Chondrocyte (in vitro differentiated cells): ENCODE measurements at regions not wholly inside any gene's neighbourhood (a gene's known extent, or its start where the extent isn't known, plus 50 kb on each side); places are given as distances from the start of the nearest gene placed in this dataset.

Source experiments
- DNase-seq: peaks from one replicate; pipeline ENCODE4 v3.0.0; 2021; ENCODE audit warnings: mixed read lengths, low spot score
- H3K27ac Mint-ChIP-seq: one replicate; pipeline ENCODE4 v1.8.0; 2021; ENCODE audit warnings: mild to moderate bottlenecking, moderate library complexity, mixed read lengths; ENCODE audit not compliant: unreplicated experiment
- H3K27me3 Mint-ChIP-seq: 2 replicates; pipeline ENCODE4 v1.8.0; 2021; ENCODE audit warnings: low read depth, mixed read lengths
- H3K36me3 Mint-ChIP-seq: 2 replicates; pipeline ENCODE4 v1.8.0; 2021; ENCODE audit warnings: low read depth, mixed read lengths
- H3K4me1 Mint-ChIP-seq: 2 replicates; pipeline ENCODE4 v1.8.0; 2021; ENCODE audit warnings: low read depth, mild to moderate bottlenecking, mixed read lengths
- H3K4me3 Mint-ChIP-seq: one replicate; pipeline ENCODE4 v1.8.0; 2021; ENCODE audit warnings: mild to moderate bottlenecking, moderate library complexity, mixed read lengths; ENCODE audit not compliant: unreplicated experiment
- H3K9me3 Mint-ChIP-seq: 2 replicates; pipeline ENCODE4 v1.8.0; 2021; ENCODE audit warnings: low read depth, mixed read lengths
- TF ChIP-seq, protein P1 (sequence below): fragments of 200-600 bp; sonication (generic); IDR thresholded peaks from 2 replicates; pipeline ENCODE4 v1.5.0; 2021; ENCODE audit warnings: antibody characterized with exemption, mild to moderate bottlenecking, moderate library complexity

DNA sequence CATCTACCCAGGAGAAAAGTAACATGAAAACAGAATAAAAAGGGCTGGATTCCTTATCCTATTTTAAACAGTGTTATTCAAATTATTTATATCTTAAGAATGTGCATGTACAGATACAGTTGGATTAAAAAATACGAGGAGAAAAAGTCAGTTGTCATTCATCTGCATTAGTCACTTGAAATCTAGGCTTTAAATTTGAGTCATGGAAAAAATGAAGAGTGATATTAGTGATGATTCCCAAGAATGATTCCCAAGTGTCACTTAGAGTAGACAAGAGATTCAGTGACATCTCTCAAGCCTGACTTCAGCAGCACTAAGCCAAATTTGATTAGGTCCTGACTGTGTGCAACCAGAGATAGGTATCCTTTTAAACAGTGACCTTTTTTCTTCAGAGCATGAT, 394.2 kb downstream of the IRS1 start:
- no peaks in the 10 kb centered on the region for H3K36me3 Mint-ChIP-seq
- no peak for DNase-seq
- no peak overlapping the region for H3K4me3 Mint-ChIP-seq
- H3K4me1 Mint-ChIP-seq: peaks cover 14% of the 10 kb centered on the region
- peak overlapping the region; percentile 52 for H3K27ac Mint-ChIP-seq
- TF ChIP-seq, protein P1, sequence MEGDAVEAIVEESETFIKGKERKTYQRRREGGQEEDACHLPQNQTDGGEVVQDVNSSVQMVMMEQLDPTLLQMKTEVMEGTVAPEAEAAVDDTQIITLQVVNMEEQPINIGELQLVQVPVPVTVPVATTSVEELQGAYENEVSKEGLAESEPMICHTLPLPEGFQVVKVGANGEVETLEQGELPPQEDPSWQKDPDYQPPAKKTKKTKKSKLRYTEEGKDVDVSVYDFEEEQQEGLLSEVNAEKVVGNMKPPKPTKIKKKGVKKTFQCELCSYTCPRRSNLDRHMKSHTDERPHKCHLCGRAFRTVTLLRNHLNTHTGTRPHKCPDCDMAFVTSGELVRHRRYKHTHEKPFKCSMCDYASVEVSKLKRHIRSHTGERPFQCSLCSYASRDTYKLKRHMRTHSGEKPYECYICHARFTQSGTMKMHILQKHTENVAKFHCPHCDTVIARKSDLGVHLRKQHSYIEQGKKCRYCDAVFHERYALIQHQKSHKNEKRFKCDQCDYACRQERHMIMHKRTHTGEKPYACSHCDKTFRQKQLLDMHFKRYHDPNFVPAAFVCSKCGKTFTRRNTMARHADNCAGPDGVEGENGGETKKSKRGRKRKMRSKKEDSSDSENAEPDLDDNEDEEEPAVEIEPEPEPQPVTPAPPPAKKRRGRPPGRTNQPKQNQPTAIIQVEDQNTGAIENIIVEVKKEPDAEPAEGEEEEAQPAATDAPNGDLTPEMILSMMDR: no peak
- H3K27me3 Mint-ChIP-seq: no peaks in the 10 kb centered on the region
- peaks cover 8% of the 10 kb centered on the region for H3K9me3 Mint-ChIP-seq

DNA sequence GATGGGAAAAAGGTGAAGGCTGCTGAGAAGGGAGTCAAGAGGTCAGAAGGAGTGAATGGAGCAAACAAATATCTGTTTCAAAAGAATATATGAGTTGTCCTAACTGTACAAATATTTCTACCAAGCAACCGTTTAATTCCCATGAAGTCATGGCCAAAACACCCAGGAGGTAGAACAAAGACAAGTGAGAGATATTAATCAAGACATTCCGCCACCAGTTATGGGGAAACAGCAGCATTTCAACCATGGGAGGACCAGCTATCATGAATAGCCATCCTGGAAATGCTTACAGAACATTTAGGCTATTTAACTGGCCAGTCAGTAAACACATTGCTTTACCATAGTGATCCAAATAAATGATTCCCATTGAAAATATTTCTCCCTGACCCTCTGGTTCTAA, 396.3 kb downstream of the IRS1 start:
- DNase-seq: no peak
- TF ChIP-seq, protein P1: no peak
- no peak overlapping the region for H3K27ac Mint-ChIP-seq
- no peaks in the 10 kb centered on the region for H3K27me3 Mint-ChIP-seq
- H3K9me3 Mint-ChIP-seq: peaks cover 4% of the 10 kb centered on the region
- H3K36me3 Mint-ChIP-seq: no peaks in the 10 kb centered on the region
- peaks cover 10% of the 10 kb centered on the region for H3K4me1 Mint-ChIP-seq
- no peak overlapping the region for H3K4me3 Mint-ChIP-seq

DNA sequence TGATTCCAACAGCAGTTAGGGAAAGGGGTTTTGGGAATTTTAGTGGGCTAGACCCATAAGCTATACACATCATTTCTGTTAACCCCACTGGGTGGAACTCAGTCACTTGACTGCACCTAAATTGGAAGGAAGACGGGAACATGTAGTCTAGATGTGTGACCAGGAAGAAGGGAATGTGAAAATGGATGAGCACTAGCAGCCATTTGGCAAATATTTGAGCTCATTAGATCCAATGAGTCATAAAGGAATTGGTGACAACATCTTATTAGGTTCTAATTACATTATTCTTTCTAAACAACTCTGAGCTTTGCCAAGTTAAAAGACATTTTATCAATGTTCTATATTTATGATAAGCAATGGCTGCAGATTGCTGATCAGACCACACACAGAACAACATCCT, 400.6 kb downstream of the IRS1 start:
- Mint-ChIP-seq H3K36me3 (no peaks in the 10 kb centered on the region), H3K4me1 (no peaks in the 10 kb centered on the region), H3K27ac (no peak overlapping the region), H3K9me3 (no peaks in the 10 kb centered on the region), H3K27me3 (no peaks in the 10 kb centered on the region), H3K4me3 (no peak overlapping the region)
- TF ChIP-seq, protein P1: no peak
- no peak for DNase-seq

DNA sequence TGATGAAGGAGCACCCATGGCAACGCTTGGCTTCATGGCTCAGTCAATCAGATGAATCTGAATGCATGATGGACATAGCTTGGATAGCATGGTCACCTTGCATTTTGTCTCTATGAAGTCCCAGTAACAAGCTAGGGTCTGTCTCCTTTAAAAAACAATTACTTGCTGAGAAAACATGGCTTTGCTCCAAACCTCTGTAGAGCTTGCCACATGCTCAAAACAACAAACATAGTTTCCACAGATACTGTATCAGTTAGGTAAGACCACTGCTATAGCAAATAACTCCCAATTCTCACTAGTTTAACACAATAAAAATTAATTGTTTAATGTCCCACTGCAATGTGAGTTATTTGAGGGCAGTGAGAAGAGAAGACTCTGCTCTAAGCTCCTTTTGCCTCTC, 401.0 kb downstream of the IRS1 start:
- Mint-ChIP-seq H3K4me3 (no peak overlapping the region), H3K9me3 (no peaks in the 10 kb centered on the region), H3K4me1 (no peaks in the 10 kb centered on the region), H3K27me3 (no peaks in the 10 kb centered on the region), H3K27ac (no peak overlapping the region), H3K36me3 (no peaks in the 10 kb centered on the region)
- no peak for DNase-seq
- TF ChIP-seq, protein P1: no peak

DNA sequence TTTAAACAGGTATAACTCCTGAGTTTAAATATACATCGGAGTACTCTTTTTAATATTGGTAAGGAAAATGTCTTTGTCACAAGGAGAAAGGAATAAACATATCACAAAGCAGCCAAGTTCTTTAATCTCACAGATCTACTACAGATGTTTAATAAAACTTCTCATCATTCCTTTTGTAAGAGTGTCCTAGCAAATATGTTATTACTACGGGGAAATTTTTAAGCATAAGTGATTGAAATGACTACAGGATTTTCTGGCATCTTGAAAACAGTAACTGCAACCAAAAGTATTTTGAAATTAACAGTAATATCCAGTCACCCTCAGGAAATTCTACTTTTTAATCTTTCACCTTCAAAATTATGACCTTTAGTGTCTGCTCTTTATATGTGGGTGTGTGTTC, 403.1 kb downstream of the IRS1 start:
- DNase-seq: no peak
- TF ChIP-seq, protein P1: no peak
- Mint-ChIP-seq H3K27ac (no peak overlapping the region), H3K27me3 (no peaks in the 10 kb centered on the region), H3K9me3 (peaks cover 7% of the 10 kb centered on the region), H3K4me1 (no peaks in the 10 kb centered on the region), H3K4me3 (no peak overlapping the region), H3K36me3 (no peaks in the 10 kb centered on the region)
